GM12892 (cell line): ENCODE measurements at regions not wholly inside any gene's neighbourhood (a gene's known extent, or its start where the extent isn't known, plus 50 kb on each side); places are given as distances from the start of the nearest gene placed in this dataset.

Experiments used
- POLR2A ChIP-seq: IDR thresholded peaks from 2 replicates; pipeline ENCODE4 v1.6.1; 2011; ENCODE audit warnings: low read depth, low read length, control low read depth
- POLR2AphosphoS5 ChIP-seq: IDR thresholded peaks from 2 replicates; pipeline ENCODE4 v1.6.1; 2011; ENCODE audit warnings: low read depth, low read length, control low read depth

DNA sequence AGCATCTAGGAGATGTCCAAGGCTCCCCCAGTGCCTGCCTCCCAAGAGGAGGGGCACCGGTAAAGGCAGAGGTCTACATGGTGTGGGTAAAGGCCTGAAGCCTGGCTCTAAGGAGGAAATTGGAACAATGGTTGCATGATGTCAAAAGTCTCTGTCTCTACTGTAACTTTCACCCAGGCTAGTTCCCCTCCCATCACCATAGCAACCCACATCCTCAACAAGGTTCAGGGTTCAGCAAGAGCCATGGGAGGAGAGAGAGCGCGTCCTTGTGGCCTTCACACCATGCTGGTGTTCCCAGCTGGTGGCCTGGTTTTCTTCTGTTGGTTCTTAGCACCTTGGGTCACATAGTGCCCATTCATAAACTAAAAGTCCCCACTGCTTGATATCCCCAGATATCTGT lies 196.7 kb upstream of the CDH5 start:
- no peak for TF ChIP-seq POLR2AphosphoS5
- no peak for TF ChIP-seq POLR2A
